ENCODE measurements at regions not wholly inside any gene's neighbourhood (a gene's known extent, or its start where the extent isn't known, plus 50 kb on each side); places are given as distances from the start of the nearest gene placed in this dataset.

- Mint-ChIP-seq H3K4me3 (no peak overlapping the region), H3K4me1 (no peaks in the 10 kb centered on the region), H3K27me3 (no peaks in the 10 kb centered on the region), H3K9me3 (peaks cover 0 to 35% (median 10%) of the 10 kb centered on the region in 7 donors), H3K27ac (no peak overlapping the region), H3K36me3 (no peaks in the 10 kb centered on the region)
- Histone ChIP-seq H3K4me1 (ENCODE audit: control insufficient read depth, insufficient read depth, low read length, poor library complexity, severe bottlenecking) (no peaks in the 10 kb centered on the region), H3K4me3 (ENCODE audit: low read depth, low read length) (no peak overlapping the region), H3K9me3 (ENCODE audit: control insufficient read depth in 2 of 2, low read length in 2 of 2) (peaks cover 3 to 12% of the 10 kb centered on the region in 2 experiments), H3K27me3 (ENCODE audit: control insufficient read depth, insufficient read depth, low read length) (no peaks in the 10 kb centered on the region), H3K36me3 (ENCODE audit: control insufficient read depth, insufficient read depth, low read length) (no peaks in the 10 kb centered on the region), H3K27ac (ENCODE audit: insufficient read depth, low read length, poor library complexity, severe bottlenecking) (no peak overlapping the region)
- DNase-seq = no peak
- no peak for ATAC-seq (ENCODE audit: low read depth in 2 of 2)
Measured at GRCh38 chr14:28356819-28357218, 409.8 kb upstream of the FOXG1 start.

- no peaks in the 10 kb centered on the region for H3K36me3 ChIP-seq (ENCODE audit: control insufficient read depth, insufficient read depth, low read length)
- H3K4me1 Mint-ChIP-seq = no peaks in the 10 kb centered on the region
Measured at GRCh38 chr14:28361486-28361885, 405.1 kb upstream of the FOXG1 start.

GRCh38 chr14:28365510-28365909 is 401.1 kb upstream of the FOXG1 start:
- DNase-seq = no peak
- Mint-ChIP-seq H3K4me1 (no peaks in the 10 kb centered on the region), H3K27ac (no peak overlapping the region), H3K9me3 (peaks cover 0 to 29% (median 14%) of the 10 kb centered on the region in 7 donors), H3K27me3 (no peaks in the 10 kb centered on the region), H3K4me3 (no peak overlapping the region), H3K36me3 (no peaks in the 10 kb centered on the region)
- no peaks in the 10 kb centered on the region for H3K27me3 ChIP-seq (ENCODE audit: control insufficient read depth, insufficient read depth, low read length)
- no peaks in the 10 kb centered on the region for H3K4me1 ChIP-seq (ENCODE audit: control insufficient read depth, insufficient read depth, low read length, poor library complexity, severe bottlenecking)
- H3K9me3 ChIP-seq (ENCODE audit: control insufficient read depth in 2 of 2, low read length in 2 of 2) = peaks cover 6 to 20% of the 10 kb centered on the region in 2 experiments
- no peak overlapping the region for H3K27ac ChIP-seq (ENCODE audit: insufficient read depth, low read length, poor library complexity, severe bottlenecking)
- ATAC-seq (ENCODE audit: low read depth in 2 of 2) = no peak
- H3K4me3 ChIP-seq (ENCODE audit: low read depth, low read length) = no peak overlapping the region
- no peaks in the 10 kb centered on the region for H3K36me3 ChIP-seq (ENCODE audit: control insufficient read depth, insufficient read depth, low read length)

More at GRCh38 chr14:28361486-28361885, 405.1 kb upstream of the FOXG1 start:
- Histone ChIP-seq H3K4me1 (ENCODE audit: control insufficient read depth, insufficient read depth, low read length, poor library complexity, severe bottlenecking) (no peaks in the 10 kb centered on the region), H3K27ac (ENCODE audit: insufficient read depth, low read length, poor library complexity, severe bottlenecking) (no peak overlapping the region), H3K9me3 (ENCODE audit: control insufficient read depth in 2 of 2, low read length in 2 of 2) (peaks cover 6 to 20% of the 10 kb centered on the region in 2 experiments), H3K27me3 (ENCODE audit: control insufficient read depth, insufficient read depth, low read length) (no peaks in the 10 kb centered on the region), H3K4me3 (ENCODE audit: low read depth, low read length) (no peak overlapping the region)
- Mint-ChIP-seq H3K27ac (no peak overlapping the region), H3K27me3 (no peaks in the 10 kb centered on the region), H3K9me3 (peaks cover 0 to 38% (median 13%) of the 10 kb centered on the region in 7 donors), H3K36me3 (no peaks in the 10 kb centered on the region), H3K4me3 (no peak overlapping the region)
- DNase-seq (no peak), ATAC-seq (ENCODE audit: low read depth in 2 of 2) (no peak)

GRCh38 chr14:28373721-28374120 is 392.9 kb upstream of the FOXG1 start:
- Histone ChIP-seq H3K9me3 (ENCODE audit: control insufficient read depth in 2 of 2, low read length in 2 of 2) (peaks cover 0 to 6% of the 10 kb centered on the region in 2 experiments), H3K4me3 (ENCODE audit: low read depth, low read length) (no peak overlapping the region), H3K4me1 (ENCODE audit: control insufficient read depth, insufficient read depth, low read length, poor library complexity, severe bottlenecking) (no peaks in the 10 kb centered on the region), H3K27ac (ENCODE audit: insufficient read depth, low read length, poor library complexity, severe bottlenecking) (no peak overlapping the region), H3K36me3 (ENCODE audit: control insufficient read depth, insufficient read depth, low read length) (no peaks in the 10 kb centered on the region), H3K27me3 (ENCODE audit: control insufficient read depth, insufficient read depth, low read length) (no peaks in the 10 kb centered on the region)
- Mint-ChIP-seq H3K4me3 (no peak overlapping the region), H3K36me3 (no peaks in the 10 kb centered on the region), H3K27me3 (no peaks in the 10 kb centered on the region), H3K4me1 (no peaks in the 10 kb centered on the region), H3K9me3 (peaks cover 1 to 14% (median 7%) of the 10 kb centered on the region in 7 donors), H3K27ac (no peak overlapping the region)
- DNase-seq (no peak), ATAC-seq (ENCODE audit: low read depth in 2 of 2) (no peak)

GRCh38 chr14:28375295-28375694 is 391.3 kb upstream of the FOXG1 start:
- Mint-ChIP-seq H3K4me1 (no peaks in the 10 kb centered on the region), H3K27ac (no peak overlapping the region), H3K4me3 (no peak overlapping the region), H3K27me3 (no peaks in the 10 kb centered on the region), H3K36me3 (no peaks in the 10 kb centered on the region), H3K9me3 (peaks cover 1 to 14% (median 7%) of the 10 kb centered on the region in 7 donors)
- H3K4me1 ChIP-seq (ENCODE audit: control insufficient read depth, insufficient read depth, low read length, poor library complexity, severe bottlenecking) = no peaks in the 10 kb centered on the region
- peaks cover 0 to 6% of the 10 kb centered on the region in 2 experiments for H3K9me3 ChIP-seq (ENCODE audit: control insufficient read depth in 2 of 2, low read length in 2 of 2)
- no peaks in the 10 kb centered on the region for H3K27me3 ChIP-seq (ENCODE audit: control insufficient read depth, insufficient read depth, low read length)
- ATAC-seq (ENCODE audit: low read depth in 2 of 2) (no peak), DNase-seq (no peak)
- no peak overlapping the region for H3K27ac ChIP-seq (ENCODE audit: insufficient read depth, low read length, poor library complexity, severe bottlenecking)
- H3K36me3 ChIP-seq (ENCODE audit: control insufficient read depth, insufficient read depth, low read length) = no peaks in the 10 kb centered on the region
- no peak overlapping the region for H3K4me3 ChIP-seq (ENCODE audit: low read depth, low read length)

- Mint-ChIP-seq H3K9me3 (peaks cover 0 to 19% (median 4%) of the 10 kb centered on the region in 7 donors), H3K36me3 (no peaks in the 10 kb centered on the region), H3K27ac (no peak overlapping the region), H3K4me1 (no peaks in the 10 kb centered on the region), H3K4me3 (no peak overlapping the region), H3K27me3 (no peaks in the 10 kb centered on the region)
- H3K4me3 ChIP-seq (ENCODE audit: low read depth, low read length) = no peak overlapping the region
- ATAC-seq (ENCODE audit: low read depth in 2 of 2) (no peak), DNase-seq (no peak)
- H3K36me3 ChIP-seq (ENCODE audit: control insufficient read depth, insufficient read depth, low read length) = no peaks in the 10 kb centered on the region
- H3K9me3 ChIP-seq (ENCODE audit: control insufficient read depth in 2 of 2, low read length in 2 of 2) = peaks cover 0 to 2% of the 10 kb centered on the region in 2 experiments
- no peaks in the 10 kb centered on the region for H3K27me3 ChIP-seq (ENCODE audit: control insufficient read depth, insufficient read depth, low read length)
- no peaks in the 10 kb centered on the region for H3K4me1 ChIP-seq (ENCODE audit: control insufficient read depth, insufficient read depth, low read length, poor library complexity, severe bottlenecking)
- H3K27ac ChIP-seq (ENCODE audit: insufficient read depth, low read length, poor library complexity, severe bottlenecking) = no peak overlapping the region
Measured at GRCh38 chr14:28381656-28382055, 384.9 kb upstream of the FOXG1 start.

GRCh38 chr14:28382444-28383190 is 384.0 kb upstream of the FOXG1 start:
- H3K4me1 Mint-ChIP-seq = no peaks in the 10 kb centered on the region
- no peak overlapping the region for H3K4me3 Mint-ChIP-seq
- H3K27ac ChIP-seq (ENCODE audit: insufficient read depth, low read length, poor library complexity, severe bottlenecking) = no peak overlapping the region
- no peaks in the 10 kb centered on the region for H3K27me3 ChIP-seq (ENCODE audit: control insufficient read depth, insufficient read depth, low read length)
- no peak for DNase-seq
- ATAC-seq (ENCODE audit: low read depth in 2 of 2) = no peak
- H3K36me3 ChIP-seq (ENCODE audit: control insufficient read depth, insufficient read depth, low read length) = no peaks in the 10 kb centered on the region
- H3K36me3 Mint-ChIP-seq = no peaks in the 10 kb centered on the region
- H3K9me3 ChIP-seq (ENCODE audit: control insufficient read depth in 2 of 2, low read length in 2 of 2) = no peaks in the 10 kb centered on the region
- H3K4me1 ChIP-seq (ENCODE audit: control insufficient read depth, insufficient read depth, low read length, poor library complexity, severe bottlenecking) = no peaks in the 10 kb centered on the region
- H3K4me3 ChIP-seq (ENCODE audit: low read depth, low read length) = no peak overlapping the region
- no peaks in the 10 kb centered on the region for H3K27me3 Mint-ChIP-seq
- H3K9me3 Mint-ChIP-seq = peaks cover 0 to 19% (median 5%) of the 10 kb centered on the region in 7 donors
- no peak overlapping the region for H3K27ac Mint-ChIP-seq

GRCh38 chr14:28398506-28398905 is 368.1 kb upstream of the FOXG1 start:
- no peak overlapping the region for H3K27ac ChIP-seq (ENCODE audit: insufficient read depth, low read length, poor library complexity, severe bottlenecking)
- Mint-ChIP-seq H3K27me3 (no peaks in the 10 kb centered on the region), H3K36me3 (no peaks in the 10 kb centered on the region), H3K27ac (no peak overlapping the region), H3K9me3 (peaks cover 0 to 19% (median 4%) of the 10 kb centered on the region in 7 donors), H3K4me3 (no peak overlapping the region), H3K4me1 (no peaks in the 10 kb centered on the region)
- DNase-seq = no peak
- no peak for ATAC-seq (ENCODE audit: low read depth in 2 of 2)
- no peaks in the 10 kb centered on the region for H3K36me3 ChIP-seq (ENCODE audit: control insufficient read depth, insufficient read depth, low read length)
- no peak overlapping the region for H3K4me3 ChIP-seq (ENCODE audit: low read depth, low read length)
- H3K27me3 ChIP-seq (ENCODE audit: control insufficient read depth, insufficient read depth, low read length) = no peaks in the 10 kb centered on the region
- H3K9me3 ChIP-seq (ENCODE audit: control insufficient read depth in 2 of 2, low read length in 2 of 2) = peaks cover 3 to 5% of the 10 kb centered on the region in 2 experiments
- H3K4me1 ChIP-seq (ENCODE audit: control insufficient read depth, insufficient read depth, low read length, poor library complexity, severe bottlenecking) = no peaks in the 10 kb centered on the region

Data from CD4-positive, CD25-positive, alpha-beta regulatory T cell (primary cell).